Activated CD4-positive, alpha-beta memory T cell treated with anti-CD3 and anti-CD28 coated beads, Interleukin-2, amount 10 ng/mL, durations not matched to agents 7 days and 5 days (primary cell): ENCODE measurements at regions not wholly inside any gene's neighbourhood (a gene's known extent, or its start where the extent isn't known, plus 50 kb on each side); places are given as distances from the start of the nearest gene placed in this dataset.
"Not testable (repeated sequence)": the region's sequence is repeated elsewhere in the genome, so short reads cannot be mapped to it uniquely, and the experiment has no call there.

Source experiments
- CTCF ChIA-PET: fragments of 350-600 bp; sonication (Branson Sonifier 250); formaldehyde crosslinking; loops from one replicate; lab custom pipeline; 2021; ENCODE audit warnings: antibody characterized with exemption, inconsistent platforms; lab: Charles Lee
- POLR2A ChIA-PET: fragments of 350-600 bp; sonication (Branson Sonifier 250); formaldehyde crosslinking; loops from one replicate; lab custom pipeline; 2021; ENCODE audit warnings: antibody characterized with exemption; lab: Charles Lee
- DNase-seq: peaks from one replicate; pipeline ENCODE4 v3.0.0-alpha.2; 2020
- H3K27ac Mint-ChIP-seq: one replicate; pipeline ENCODE4 v1.8.0; 2021; ENCODE audit warnings: mild to moderate bottlenecking, mixed read lengths
- H3K27me3 Mint-ChIP-seq: one replicate; pipeline ENCODE4 v1.8.0; 2021; ENCODE audit warnings: mixed read lengths
- H3K36me3 Mint-ChIP-seq: one replicate; pipeline ENCODE4 v1.8.0; 2021; ENCODE audit warnings: low read depth, mixed read lengths
- H3K4me1 Mint-ChIP-seq: one replicate; pipeline ENCODE4 v1.8.0; 2021; ENCODE audit warnings: mixed read lengths
- H3K4me3 Mint-ChIP-seq: one replicate; pipeline ENCODE4 v1.8.0; 2021; ENCODE audit warnings: mild to moderate bottlenecking, mixed read lengths
- H3K9me3 Mint-ChIP-seq: one replicate; pipeline ENCODE4 v1.8.0; 2021; ENCODE audit warnings: mixed read lengths

DNA sequence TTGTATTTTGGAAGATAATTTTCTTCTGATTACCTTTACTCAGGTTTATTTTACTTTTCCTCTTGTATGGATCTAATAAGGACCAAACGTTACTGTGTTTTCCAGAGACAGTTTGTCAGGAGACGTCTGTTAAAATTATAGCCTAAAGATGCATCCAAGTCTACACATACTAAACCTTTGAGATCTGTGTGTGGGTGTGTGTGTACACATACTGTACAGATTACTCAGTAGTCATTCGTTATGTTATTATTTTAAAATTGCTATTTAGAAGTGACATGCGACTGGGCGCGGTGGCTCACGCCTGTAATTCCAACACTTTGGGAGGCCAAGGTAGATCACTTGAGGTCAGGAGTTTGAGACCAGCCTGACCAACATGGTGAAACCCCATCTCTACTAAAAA, 51.6 kb upstream of the CNTLN start:
- Mint-ChIP-seq H3K4me3 (no peak overlapping the region), H3K36me3 (no peaks in the 10 kb centered on the region), H3K4me1 (no peaks in the 10 kb centered on the region), H3K27ac (no peak overlapping the region), H3K9me3 (no peaks in the 10 kb centered on the region), H3K27me3 (no peaks in the 10 kb centered on the region)
- CTCF ChIA-PET: no interaction called here
- POLR2A ChIA-PET: no interaction called here
- DNase-seq: no peak

GRCh38 chr9:17082343-17083064, 52.3 kb upstream of the CNTLN start:
- no peak for DNase-seq
- no peaks in the 10 kb centered on the region for H3K9me3 Mint-ChIP-seq
- CTCF ChIA-PET: no interaction called here
- no peak overlapping the region for H3K4me3 Mint-ChIP-seq
- POLR2A ChIA-PET: no interaction called here
- H3K27me3 Mint-ChIP-seq: no peaks in the 10 kb centered on the region
- no peaks in the 10 kb centered on the region for H3K36me3 Mint-ChIP-seq
- no peaks in the 10 kb centered on the region for H3K4me1 Mint-ChIP-seq
- no peak overlapping the region for H3K27ac Mint-ChIP-seq

DNA sequence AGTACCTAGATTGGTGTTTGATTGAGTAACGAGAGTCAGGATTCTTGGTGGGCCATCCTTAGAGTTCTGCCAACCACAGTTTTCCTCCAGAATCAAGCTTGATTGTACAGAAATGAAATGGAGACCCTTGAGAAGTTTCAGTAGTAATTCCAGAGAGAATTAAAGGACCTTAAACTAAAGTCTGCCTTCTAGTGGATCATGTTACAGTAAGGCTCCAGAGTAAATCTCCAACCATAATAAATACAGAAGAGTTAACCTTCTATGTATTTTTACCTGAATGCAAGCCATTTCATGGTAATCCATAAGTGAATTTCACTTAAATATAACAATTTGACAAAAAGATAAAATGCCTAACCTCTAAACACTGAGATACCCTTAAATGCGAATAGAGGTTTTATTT, 53.0 kb upstream of the CNTLN start:
- ChIA-PET POLR2A (no interaction called here), CTCF (no interaction called here)
- no peak for DNase-seq
- no peaks in the 10 kb centered on the region for H3K4me1 Mint-ChIP-seq
- no peaks in the 10 kb centered on the region for H3K9me3 Mint-ChIP-seq
- H3K36me3 Mint-ChIP-seq: no peaks in the 10 kb centered on the region
- H3K27me3 Mint-ChIP-seq: no peaks in the 10 kb centered on the region
- no peak overlapping the region for H3K4me3 Mint-ChIP-seq
- H3K27ac Mint-ChIP-seq: no peak overlapping the region

- Mint-ChIP-seq H3K27me3 (no peaks in the 10 kb centered on the region), H3K4me3 (no peak overlapping the region), H3K9me3 (no peaks in the 10 kb centered on the region), H3K4me1 (no peaks in the 10 kb centered on the region), H3K36me3 (no peaks in the 10 kb centered on the region), H3K27ac (no peak overlapping the region)
- CTCF ChIA-PET: no interaction called here
- DNase-seq: no peak
- POLR2A ChIA-PET: no interaction called here
Observed at GRCh38 chr9:17081351-17081750, 53.5 kb upstream of the CNTLN start.

GRCh38 chr9:17075758-17076485, 58.9 kb upstream of the CNTLN start:
- no peaks in the 10 kb centered on the region for H3K36me3 Mint-ChIP-seq
- DNase-seq: no peak
- no peaks in the 10 kb centered on the region for H3K4me1 Mint-ChIP-seq
- H3K9me3 Mint-ChIP-seq: peaks cover 4% of the 10 kb centered on the region
- no peak overlapping the region for H3K27ac Mint-ChIP-seq
- CTCF ChIA-PET: no interaction called here
- no peak overlapping the region for H3K4me3 Mint-ChIP-seq
- H3K27me3 Mint-ChIP-seq: no peaks in the 10 kb centered on the region
- POLR2A ChIA-PET: no interaction called here

- H3K27me3 Mint-ChIP-seq: no peaks in the 10 kb centered on the region
- CTCF ChIA-PET: no interaction called here
Observed at GRCh38 chr9:17075146-17075757, 59.6 kb upstream of the CNTLN start.

DNA sequence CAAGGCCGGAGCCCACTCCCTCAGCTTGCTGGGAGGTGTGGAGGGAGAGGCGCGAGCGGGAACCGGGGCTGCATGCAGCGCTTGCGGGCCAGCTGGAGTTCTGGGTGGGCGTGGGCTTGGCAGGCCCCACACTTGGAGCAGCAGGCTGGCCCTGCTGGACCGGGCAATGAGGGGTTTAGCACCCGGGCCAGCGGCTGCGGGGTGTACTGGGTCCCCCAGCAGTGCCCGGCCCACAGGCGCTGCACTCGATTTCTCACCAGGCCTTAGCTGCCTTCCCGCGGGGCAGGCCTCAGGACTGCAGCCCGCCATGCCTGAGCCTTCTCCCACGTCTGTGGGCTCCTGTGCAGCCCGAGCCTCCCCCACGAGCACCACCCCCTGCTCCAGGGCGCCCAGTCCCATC, 62.3 kb upstream of the CNTLN start:
- H3K9me3 Mint-ChIP-seq, CTCF ChIA-PET, H3K4me3 Mint-ChIP-seq, POLR2A ChIA-PET, H3K4me1 Mint-ChIP-seq, H3K27ac Mint-ChIP-seq, H3K27me3 Mint-ChIP-seq, H3K36me3 Mint-ChIP-seq, DNase-seq: not testable (repeated sequence)

More at GRCh38 chr9:17075146-17075757, 59.6 kb upstream of the CNTLN start:
- Mint-ChIP-seq H3K27ac (no peak overlapping the region), H3K36me3 (no peaks in the 10 kb centered on the region), H3K4me3 (no peak overlapping the region), H3K4me1 (no peaks in the 10 kb centered on the region), H3K9me3 (peaks cover 4% of the 10 kb centered on the region)
- POLR2A ChIA-PET: no interaction called here
- DNase-seq: no peak

DNA sequence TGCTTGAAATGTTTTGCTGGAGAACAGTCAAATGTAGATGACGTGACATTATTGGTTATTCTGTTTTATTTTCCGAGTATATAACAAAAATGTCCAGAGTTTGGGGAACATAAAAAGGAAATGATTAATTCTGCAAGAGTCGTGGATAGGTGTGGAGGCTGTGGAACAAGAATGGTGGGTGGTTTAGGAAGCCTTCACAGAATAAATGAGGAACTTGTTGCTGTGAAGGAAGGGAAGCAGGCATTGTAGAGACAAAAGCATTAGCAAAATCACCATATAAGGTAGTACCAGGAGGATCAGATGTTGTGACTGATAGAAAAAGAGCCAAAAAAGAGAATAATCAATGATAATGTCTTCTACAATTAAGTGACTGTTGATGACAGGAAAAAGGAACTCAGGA, 66.2 kb upstream of the CNTLN start:
- CTCF ChIA-PET: no interaction called here
- Mint-ChIP-seq H3K4me3 (no peak overlapping the region), H3K4me1 (no peaks in the 10 kb centered on the region)

DNA sequence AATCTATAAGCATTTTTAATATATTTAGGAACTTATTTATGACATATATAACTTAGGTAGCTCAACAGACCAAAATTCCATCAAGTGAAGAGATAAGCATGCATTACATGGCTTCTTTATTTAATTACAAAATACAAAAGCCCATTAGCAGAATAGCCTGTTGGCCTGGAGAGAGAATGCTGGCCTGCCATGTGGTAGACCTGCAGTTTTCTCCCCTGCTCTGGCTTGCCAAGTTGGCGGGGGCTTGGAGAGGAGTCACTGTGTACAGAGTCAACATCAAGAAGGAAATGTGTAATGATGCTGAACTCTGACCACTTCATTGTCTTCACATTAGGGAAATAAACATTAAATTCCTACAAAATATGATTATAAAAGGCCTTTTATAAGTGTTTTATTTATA, 69.8 kb upstream of the CNTLN start:
- no peaks in the 10 kb centered on the region for H3K4me1 Mint-ChIP-seq
- no peaks in the 10 kb centered on the region for H3K27me3 Mint-ChIP-seq
- POLR2A ChIA-PET: no interaction called here
- CTCF ChIA-PET: interaction anchor here (3.7 kb wide), 1 partner anchor 398 kb away, joined by 15 read pairs; no protein-coding TSS in a partner anchor
- H3K27ac Mint-ChIP-seq: no peak overlapping the region
- no peaks in the 10 kb centered on the region for H3K36me3 Mint-ChIP-seq
- H3K9me3 Mint-ChIP-seq: peaks cover 3% of the 10 kb centered on the region
- no peak overlapping the region for H3K4me3 Mint-ChIP-seq
- DNase-seq: no peak

More for the DNA sequence above, 66.2 kb upstream of the CNTLN start:
- no peak overlapping the region for H3K27ac Mint-ChIP-seq
- H3K27me3 Mint-ChIP-seq: no peaks in the 10 kb centered on the region
- peaks cover 4% of the 10 kb centered on the region for H3K9me3 Mint-ChIP-seq
- H3K36me3 Mint-ChIP-seq: no peaks in the 10 kb centered on the region
- POLR2A ChIA-PET: no interaction called here
- DNase-seq: no peak

DNA sequence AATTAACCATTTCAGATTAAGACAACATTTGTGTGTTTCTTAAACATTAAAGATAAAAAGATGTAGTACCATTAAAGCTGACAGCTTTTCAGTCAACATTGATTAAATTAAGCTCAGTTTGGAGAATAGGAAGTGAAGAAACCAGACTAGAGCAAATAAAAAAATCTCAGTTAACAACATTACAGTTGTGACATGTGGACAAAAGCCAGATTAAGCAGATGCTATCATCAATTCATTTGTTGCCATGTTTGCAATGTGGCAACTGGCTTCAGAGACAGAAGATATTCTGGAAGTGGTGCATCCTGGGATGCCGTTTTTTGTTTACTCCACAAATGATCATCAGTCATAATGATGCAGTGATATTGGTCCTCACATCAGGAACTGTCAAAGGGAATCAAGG, 70.3 kb upstream of the CNTLN start:
- Mint-ChIP-seq H3K4me3 (no peak overlapping the region), H3K36me3 (no peaks in the 10 kb centered on the region), H3K27me3 (no peaks in the 10 kb centered on the region), H3K4me1 (no peaks in the 10 kb centered on the region), H3K9me3 (peaks cover 7% of the 10 kb centered on the region), H3K27ac (no peak overlapping the region)
- ChIA-PET CTCF (interaction anchor here (1.2 to 3.7 kb wide), 2 partner anchors 12 to 398 kb away, joined by 3 to 15 read pairs; no protein-coding TSS in a partner anchor), POLR2A (no interaction called here)
- no peak for DNase-seq

GRCh38 chr9:17063535-17064135, 71.2 kb upstream of the CNTLN start:
- Mint-ChIP-seq H3K9me3 (peaks cover 7% of the 10 kb centered on the region), H3K4me3 (no peak overlapping the region), H3K36me3 (no peaks in the 10 kb centered on the region), H3K4me1 (no peaks in the 10 kb centered on the region), H3K27ac (no peak overlapping the region), H3K27me3 (no peaks in the 10 kb centered on the region)
- ChIA-PET POLR2A (no interaction called here), CTCF (interaction anchor here (0.6 to 3.7 kb wide), 3 partner anchors 11 to 449 kb away, joined by 3 to 15 read pairs (median 4); no protein-coding TSS in a partner anchor)
- DNase-seq: no peak

DNA sequence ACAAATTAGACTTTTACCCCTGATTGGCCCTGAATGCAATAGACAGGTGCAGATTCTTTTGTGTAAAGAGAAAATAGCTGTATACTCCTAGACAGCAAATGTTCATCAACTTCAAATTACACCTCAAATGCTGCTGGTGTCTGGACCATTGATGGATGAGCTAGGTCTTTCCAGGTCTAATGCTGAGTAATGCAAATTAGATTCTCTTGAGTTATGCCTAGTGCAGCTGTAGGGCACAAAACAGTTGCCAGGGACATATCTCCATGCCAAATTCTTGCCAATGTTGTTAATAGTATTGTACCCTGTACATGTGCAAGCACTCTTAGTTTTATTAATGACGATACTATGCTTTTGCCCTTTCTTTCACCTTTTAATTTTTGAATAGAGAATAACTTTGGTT, 72.3 kb upstream of the CNTLN start:
- DNase-seq: no peak
- no peaks in the 10 kb centered on the region for H3K27me3 Mint-ChIP-seq
- no peak overlapping the region for H3K27ac Mint-ChIP-seq
- H3K4me3 Mint-ChIP-seq: no peak overlapping the region
- no peaks in the 10 kb centered on the region for H3K36me3 Mint-ChIP-seq
- H3K9me3 Mint-ChIP-seq: peaks cover 8% of the 10 kb centered on the region
- ChIA-PET CTCF (interaction anchor here (3.7 kb wide), 1 partner anchor 400 kb away, joined by 15 read pairs; no protein-coding TSS in a partner anchor), POLR2A (no interaction called here)
- H3K4me1 Mint-ChIP-seq: no peaks in the 10 kb centered on the region

GRCh38 chr9:17060450-17060849, 74.4 kb upstream of the CNTLN start:
- H3K27me3 Mint-ChIP-seq: no peaks in the 10 kb centered on the region
- ChIA-PET CTCF (no interaction called here), POLR2A (no interaction called here)
- no peak overlapping the region for H3K27ac Mint-ChIP-seq
- H3K9me3 Mint-ChIP-seq: peaks cover 6% of the 10 kb centered on the region
- no peak overlapping the region for H3K4me3 Mint-ChIP-seq
- no peak for DNase-seq
- no peaks in the 10 kb centered on the region for H3K4me1 Mint-ChIP-seq
- H3K36me3 Mint-ChIP-seq: no peaks in the 10 kb centered on the region
